ENCODE measurements at regions not wholly inside any gene's neighbourhood (a gene's known extent, or its start where the extent isn't known, plus 50 kb on each side); places are given as distances from the start of the nearest gene placed in this dataset.

GRCh38 chr16:77511053-77511452, 76.2 kb upstream of the ADAMTS18 start:
- no peak for TF ChIP-seq FOXP2 (optimal IDR thresholded peaks at IDR 0.05; ENCODE audit: borderline replicate concordance, extremely low read depth, extremely low read length, insufficient read depth)
- no peak for TF ChIP-seq TAF1 (IDR thresholded peaks at IDR 0.05; ENCODE audit: borderline replicate concordance, insufficient read depth, low read length)

DNA sequence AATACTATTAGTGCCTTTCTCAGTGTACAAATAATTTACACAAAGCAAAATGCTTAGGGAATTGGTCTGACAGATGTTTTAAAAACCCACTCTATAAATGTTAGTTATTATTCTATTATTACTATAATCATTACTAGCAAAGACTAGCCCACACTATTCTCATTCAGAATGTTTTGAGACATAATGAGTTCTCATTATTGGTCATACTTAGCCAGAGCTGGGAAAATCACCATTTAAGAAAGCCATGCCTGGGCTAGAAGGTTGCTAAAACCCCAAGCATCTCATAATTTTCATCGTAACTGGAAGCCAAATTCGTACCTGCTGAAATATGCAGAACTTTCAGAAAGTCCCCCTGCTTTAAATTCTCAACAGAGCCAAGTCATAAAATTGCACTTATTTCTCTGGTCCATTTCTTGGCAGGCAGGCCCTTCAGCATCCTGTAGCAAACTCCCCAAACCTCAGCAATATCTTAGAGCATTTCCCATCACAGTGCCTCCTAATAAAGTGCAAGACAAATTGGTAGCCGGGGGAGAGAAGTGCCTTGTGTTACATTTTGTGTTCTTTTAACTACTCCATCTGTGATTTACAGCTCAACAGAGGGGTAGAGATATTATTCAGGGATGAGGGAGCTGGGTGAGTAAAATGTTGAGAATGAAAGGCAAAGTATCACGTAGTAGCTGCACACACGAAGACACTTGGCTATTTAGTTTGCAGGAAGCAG, 79.8 kb upstream of the ADAMTS18 start:
- TF ChIP-seq FOXP2 (optimal IDR thresholded peaks at IDR 0.05; ENCODE audit: borderline replicate concordance, extremely low read depth, extremely low read length, insufficient read depth) (no peak), TAF1 (IDR thresholded peaks at IDR 0.05; ENCODE audit: borderline replicate concordance, insufficient read depth, low read length) (no peak), SIN3A (IDR thresholded peaks at IDR 0.05; ENCODE audit: borderline replicate concordance, insufficient read depth, low read length) (no peak), REST (IDR thresholded peaks at IDR 0.05; ENCODE audit: insufficient read depth in 1 of 2, low read depth in 2 of 2, low read length in 2 of 2) (no peak), POLR2AphosphoS5 (IDR thresholded peaks at IDR 0.05; ENCODE audit: low read depth, low read length) (no peak)

GRCh38 chr16:77531752-77532151, 96.9 kb upstream of the ADAMTS18 start:
- TF ChIP-seq REST (IDR thresholded peaks at IDR 0.05; ENCODE audit: insufficient read depth in 1 of 2, low read depth in 2 of 2, low read length in 2 of 2), result no peak
- TF ChIP-seq FOXP2 (optimal IDR thresholded peaks at IDR 0.05; ENCODE audit: borderline replicate concordance, extremely low read depth, extremely low read length, insufficient read depth), result no peak
- 0 out of 2 replicates have a peak, but pooled peaks have one; percentile 40 for TF ChIP-seq TAF1 (IDR thresholded peaks at IDR 0.05; ENCODE audit: borderline replicate concordance, insufficient read depth, low read length)
- 0 out of 2 replicates have a peak, but pooled peaks have one; percentile 31 for TF ChIP-seq POLR2AphosphoS5 (IDR thresholded peaks at IDR 0.05; ENCODE audit: low read depth, low read length)
- peak; percentile 67; the same call in 1 of the 2 replicates for TF ChIP-seq SIN3A (IDR thresholded peaks at IDR 0.05; ENCODE audit: borderline replicate concordance, insufficient read depth, low read length)

- TF ChIP-seq POLR2AphosphoS5 (IDR thresholded peaks at IDR 0.05; ENCODE audit: low read depth, low read length) (no peak), FOXP2 (optimal IDR thresholded peaks at IDR 0.05; ENCODE audit: borderline replicate concordance, extremely low read depth, extremely low read length, insufficient read depth) (no peak)
These were observed 102.0 kb upstream of the ADAMTS18 start for GRCh38 chr16:77536809-77537208.

GRCh38 chr16:77539421-77540034, 104.7 kb upstream of the ADAMTS18 start:
- TF ChIP-seq SIN3A (IDR thresholded peaks at IDR 0.05; ENCODE audit: borderline replicate concordance, insufficient read depth, low read length) (no peak), REST (IDR thresholded peaks at IDR 0.05; ENCODE audit: insufficient read depth in 1 of 2, low read depth in 2 of 2, low read length in 2 of 2) (no peak), TAF1 (IDR thresholded peaks at IDR 0.05; ENCODE audit: borderline replicate concordance, insufficient read depth, low read length) (no peak), POLR2AphosphoS5 (IDR thresholded peaks at IDR 0.05; ENCODE audit: low read depth, low read length) (no peak), FOXP2 (optimal IDR thresholded peaks at IDR 0.05; ENCODE audit: borderline replicate concordance, extremely low read depth, extremely low read length, insufficient read depth) (no peak)

GRCh38 chr16:77540646-77541045, 105.8 kb upstream of the ADAMTS18 start:
- TF ChIP-seq FOXP2 (optimal IDR thresholded peaks at IDR 0.05; ENCODE audit: borderline replicate concordance, extremely low read depth, extremely low read length, insufficient read depth) (no peak), REST (IDR thresholded peaks at IDR 0.05; ENCODE audit: insufficient read depth in 1 of 2, low read depth in 2 of 2, low read length in 2 of 2) (no peak), SIN3A (IDR thresholded peaks at IDR 0.05; ENCODE audit: borderline replicate concordance, insufficient read depth, low read length) (no peak), TAF1 (IDR thresholded peaks at IDR 0.05; ENCODE audit: borderline replicate concordance, insufficient read depth, low read length) (no peak), POLR2AphosphoS5 (IDR thresholded peaks at IDR 0.05; ENCODE audit: low read depth, low read length) (no peak)
